GM04504 (cell line): ENCODE measurements at regions not wholly inside any gene's neighbourhood (a gene's known extent, or its start where the extent isn't known, plus 50 kb on each side); places are given as distances from the start of the nearest gene placed in this dataset.

Experiments used
- DNase-seq: peaks from one replicate; pipeline ENCODE4 v3.0.0-alpha.2; 2012; ENCODE audit warnings: low read depth

DNA sequence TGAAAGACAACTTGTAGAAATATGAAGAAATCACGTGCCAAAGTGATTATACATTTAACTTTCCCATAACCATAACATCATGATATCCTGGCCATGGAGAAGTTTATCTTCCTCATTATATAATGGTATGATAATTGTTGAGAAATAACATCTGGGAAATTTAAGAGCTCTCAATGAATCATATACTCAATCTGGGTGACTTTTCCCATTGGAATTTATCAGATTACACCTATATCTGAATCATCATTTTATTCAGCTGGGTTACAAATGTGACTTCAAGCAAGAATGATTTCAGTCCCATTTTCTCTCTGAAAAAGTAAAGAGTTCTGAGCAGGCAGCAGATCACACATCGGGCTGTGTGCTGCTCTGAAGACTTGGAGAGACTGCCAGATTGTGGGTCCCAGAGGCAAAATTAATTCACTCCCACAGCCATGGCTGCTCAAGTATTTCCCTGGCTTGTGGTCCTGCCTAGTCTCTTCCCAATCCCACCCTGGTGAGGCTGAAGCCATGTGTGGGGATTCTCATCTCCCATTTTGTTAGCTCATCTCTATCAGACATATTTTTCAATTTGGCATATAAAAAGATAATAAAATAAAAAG is 278.0 kb downstream of the MRPL39 start:
- peak; percentile 87 for DNase-seq

DNA sequence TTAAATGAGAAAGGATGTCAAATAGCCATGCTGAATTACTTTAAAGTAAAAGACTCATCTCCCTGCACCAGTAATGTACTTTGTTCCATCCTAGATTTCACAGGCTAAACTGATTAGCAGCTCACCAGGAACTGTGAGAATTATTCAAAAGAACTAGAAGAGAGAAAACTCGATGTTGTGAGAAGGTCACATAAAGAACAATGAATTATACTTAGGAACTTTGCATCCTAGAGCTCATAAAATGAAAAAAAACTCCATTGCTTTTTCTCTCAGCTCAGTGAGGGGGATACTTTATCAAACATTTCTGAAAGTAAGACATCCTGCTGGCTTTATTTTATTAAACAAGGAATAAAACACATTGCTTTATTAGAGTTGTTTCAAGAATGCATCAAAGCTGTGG is 278.5 kb downstream of the MRPL39 start:
- DNase-seq, result peak; percentile 68

DNA sequence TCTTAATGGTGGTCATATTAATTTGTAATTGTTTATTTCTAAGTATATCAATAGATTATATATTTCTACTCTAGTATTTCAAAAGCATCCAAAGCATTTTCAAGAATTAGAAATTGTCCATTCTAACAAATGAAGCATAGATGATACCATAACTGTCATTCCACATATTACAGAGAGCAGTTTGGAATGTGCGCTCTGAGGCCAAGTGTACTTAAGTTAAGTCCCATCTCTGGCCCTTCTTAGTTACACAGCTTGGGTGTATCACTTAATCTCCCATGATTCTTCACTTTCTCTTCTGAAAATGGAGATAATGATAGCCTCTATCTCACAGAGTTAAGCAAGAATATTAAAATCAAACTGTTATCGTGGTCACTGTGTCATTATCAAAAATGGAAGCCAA is 281.1 kb downstream of the MRPL39 start:
- DNase-seq, result no peak

DNA sequence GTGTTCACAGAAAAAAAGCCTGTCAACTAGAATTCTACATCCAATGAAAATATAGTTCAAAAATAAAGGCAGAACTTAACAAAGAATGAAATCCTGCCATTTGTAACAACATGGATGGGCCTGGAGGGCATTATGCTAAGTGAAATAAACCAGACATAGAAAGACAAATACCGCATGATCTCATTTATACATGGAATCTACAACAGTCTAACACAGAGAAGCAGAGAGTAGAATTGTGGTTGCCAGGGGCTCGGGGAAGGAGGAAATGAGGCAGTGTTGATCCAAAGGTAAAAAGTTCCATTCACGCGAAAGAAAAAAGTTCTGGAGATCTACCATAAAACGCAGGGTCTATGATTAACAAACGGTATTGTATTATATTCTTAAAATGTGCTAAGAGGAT is 282.6 kb downstream of the MRPL39 start:
- no peak for DNase-seq

DNA sequence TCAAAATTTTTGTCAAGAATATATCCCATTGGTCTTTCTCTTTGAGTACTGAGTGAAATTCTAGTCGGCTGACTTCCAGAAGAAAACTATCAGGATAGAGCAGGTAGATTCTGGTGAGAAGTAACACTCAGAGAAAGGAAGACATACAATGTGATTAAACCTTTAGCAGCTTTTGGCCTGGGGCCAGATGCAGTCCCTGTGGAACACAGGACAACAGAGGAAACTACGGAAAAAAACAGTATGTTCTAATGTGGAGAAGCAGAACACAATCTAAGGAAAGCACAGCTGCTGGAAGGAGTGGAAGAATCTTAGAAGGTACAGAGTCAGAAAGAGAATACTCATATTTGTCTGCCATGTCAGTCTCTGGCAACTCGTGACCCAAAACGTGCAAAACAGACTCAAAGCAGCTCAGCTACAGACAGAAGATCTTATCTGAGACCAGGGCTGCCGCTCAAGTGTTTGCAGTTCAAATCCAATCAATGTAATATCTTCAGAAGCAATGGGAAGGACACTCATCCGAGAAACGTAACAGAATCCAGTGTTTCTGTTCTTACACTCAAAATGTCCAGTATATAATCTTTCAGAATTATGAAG is 283.8 kb downstream of the MRPL39 start:
- no peak for DNase-seq

DNA sequence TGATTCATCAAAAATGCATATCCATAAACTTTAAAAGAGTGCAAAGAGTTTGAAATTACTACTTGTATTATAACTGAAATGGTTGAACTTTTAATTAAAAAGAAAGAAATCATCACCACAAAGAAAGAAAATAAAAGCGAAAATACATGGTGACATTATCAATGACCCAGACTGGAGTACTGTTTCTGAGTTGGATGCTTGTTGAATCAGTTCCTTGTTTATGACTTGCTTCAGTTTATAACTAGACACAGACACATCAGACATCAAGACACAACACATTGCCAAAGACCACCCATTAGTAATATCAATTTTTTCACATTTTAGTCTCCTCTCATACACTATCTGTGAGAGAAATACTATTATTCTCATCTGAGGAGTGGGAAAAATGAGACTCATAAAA is 293.0 kb downstream of the MRPL39 start:
- no peak for DNase-seq

DNA sequence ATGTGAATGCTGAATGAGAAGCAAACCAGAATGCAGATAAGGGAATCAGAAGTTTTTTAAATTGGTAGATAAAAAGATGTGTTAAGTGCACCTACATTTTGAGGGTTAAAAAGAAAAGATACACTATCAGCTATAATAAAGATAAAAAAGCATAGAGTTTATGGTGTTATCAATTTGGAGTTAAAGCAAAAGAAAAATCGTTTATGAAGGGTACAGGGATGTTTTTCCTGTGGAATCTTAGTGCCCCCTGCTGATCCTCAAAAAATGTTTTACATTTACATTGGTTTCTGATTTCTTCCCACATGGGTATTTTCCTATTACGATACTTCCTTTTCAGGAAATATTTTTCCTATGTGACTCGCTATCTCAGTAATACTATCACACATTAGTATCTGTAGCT is 293.5 kb downstream of the MRPL39 start:
- DNase-seq, result peak; percentile 25

DNA sequence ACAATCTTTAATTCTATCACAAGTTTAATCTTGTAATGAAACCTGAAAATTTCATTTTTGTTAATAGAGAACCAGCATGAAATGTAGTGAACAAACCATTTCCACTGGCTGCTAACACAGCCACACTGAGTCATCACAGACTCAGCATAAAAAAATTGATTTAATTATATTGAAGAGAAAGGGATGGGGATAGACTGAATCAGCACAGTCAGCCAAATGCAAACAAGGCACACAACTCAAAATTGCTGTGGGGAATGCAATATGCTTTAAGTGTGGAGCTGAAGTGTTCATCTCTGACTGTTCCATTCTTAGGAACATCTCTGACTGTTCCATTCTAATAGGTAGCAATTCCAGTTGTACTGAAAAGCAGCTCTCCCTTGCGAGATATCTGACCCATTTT is 299.8 kb downstream of the MRPL39 start:
- DNase-seq, result peak; percentile 30

DNA sequence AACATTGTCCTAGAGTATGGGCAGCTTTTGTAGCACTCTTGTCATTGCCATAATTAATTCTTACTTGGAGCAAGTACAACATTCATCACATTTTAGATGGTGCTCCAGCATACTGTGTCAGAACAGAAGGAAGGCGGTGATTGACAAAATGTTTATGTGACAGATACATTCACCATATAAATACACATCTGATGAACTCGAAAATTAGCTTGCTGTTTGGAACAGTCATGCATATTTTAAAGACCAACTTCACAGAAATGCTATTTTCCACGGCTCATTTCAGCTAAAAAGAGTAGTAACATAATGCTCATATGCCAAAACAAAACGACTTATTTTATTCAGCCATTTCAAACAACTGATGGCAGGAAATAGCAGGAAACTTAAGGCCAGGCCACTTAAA is 302.7 kb downstream of the MRPL39 start:
- no peak for DNase-seq

DNA sequence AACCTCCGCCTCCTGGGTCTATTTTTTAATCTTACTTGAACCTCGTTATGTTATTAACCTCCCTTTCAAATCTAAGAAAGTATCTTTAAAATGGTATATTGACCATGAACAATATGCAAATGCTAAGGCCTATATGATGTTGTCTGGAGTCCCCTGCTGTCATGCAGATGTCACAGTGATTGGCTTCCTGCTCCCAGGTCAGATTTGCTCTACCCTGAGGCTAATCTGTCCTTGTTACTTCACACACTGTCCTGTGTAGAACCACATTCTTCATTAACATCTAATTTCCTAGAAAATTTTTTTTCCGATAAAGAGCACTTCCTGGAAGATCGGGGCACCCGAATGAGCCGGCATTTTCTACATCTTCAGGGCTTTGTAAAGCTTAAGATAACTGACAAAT is 306.6 kb downstream of the MRPL39 start:
- no peak for DNase-seq

DNA sequence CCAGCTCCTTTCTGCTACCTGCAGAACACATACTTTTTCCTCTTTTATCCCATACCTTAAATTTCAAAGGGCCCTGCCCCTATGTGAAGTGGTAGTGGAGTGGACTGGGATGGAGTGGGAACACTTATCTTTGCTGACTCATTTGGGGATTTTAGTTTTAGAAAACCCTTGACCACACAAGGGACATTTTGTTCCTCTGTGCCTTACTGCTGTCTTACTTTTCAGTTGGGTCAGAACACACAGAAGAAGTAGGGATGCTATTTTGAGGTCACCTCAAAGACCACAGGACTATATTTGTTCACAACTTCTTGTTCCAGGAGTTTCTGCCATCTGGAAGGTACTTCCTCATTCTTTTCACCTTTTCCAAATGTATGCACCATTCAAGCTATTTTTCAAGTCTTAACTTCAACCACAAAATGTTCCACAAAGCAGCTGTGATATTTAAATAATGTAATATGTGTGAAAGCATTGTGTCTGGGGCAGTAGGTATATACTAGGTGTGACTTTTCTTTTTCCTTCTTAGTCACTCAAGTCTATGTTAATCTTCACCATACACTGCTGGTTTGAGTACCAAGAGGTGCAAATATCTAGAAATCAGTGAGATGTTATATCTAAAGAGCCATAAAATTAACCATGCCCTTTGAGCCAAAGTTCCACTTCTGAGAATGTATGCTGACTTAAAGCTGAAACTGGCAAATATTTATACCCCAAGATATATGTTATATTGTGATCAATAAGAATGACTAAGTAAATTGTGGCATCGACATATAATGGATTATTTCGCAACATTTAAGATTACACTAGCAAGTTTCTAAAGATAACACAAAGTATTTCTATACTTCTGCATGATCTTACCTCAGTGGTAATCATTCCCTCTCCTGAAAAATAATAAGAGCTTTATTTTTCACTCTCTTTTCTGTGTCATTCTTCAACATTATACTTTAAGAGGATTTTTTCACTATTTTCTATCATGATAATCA is 308.5 kb downstream of the MRPL39 start:
- no peak for DNase-seq

DNA sequence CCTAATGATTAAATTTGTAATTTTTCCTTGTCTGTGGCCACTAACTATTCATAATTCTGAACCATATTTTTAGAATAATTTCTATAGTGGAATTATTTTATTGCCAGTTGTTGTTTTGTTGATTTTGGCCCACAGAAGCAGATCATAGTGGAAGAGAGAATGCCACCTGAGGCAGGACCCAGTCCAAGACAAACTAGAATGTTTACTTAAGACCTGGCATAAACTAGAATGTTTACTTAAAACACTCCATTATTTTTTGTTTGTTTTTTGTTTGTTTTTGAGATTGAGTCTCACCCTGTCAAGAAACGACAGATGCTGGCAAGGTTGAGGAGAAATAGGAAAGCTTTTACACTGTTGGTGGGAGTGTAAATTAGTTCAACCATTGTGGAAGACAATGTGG is 310.2 kb downstream of the MRPL39 start:
- no peak for DNase-seq

DNA sequence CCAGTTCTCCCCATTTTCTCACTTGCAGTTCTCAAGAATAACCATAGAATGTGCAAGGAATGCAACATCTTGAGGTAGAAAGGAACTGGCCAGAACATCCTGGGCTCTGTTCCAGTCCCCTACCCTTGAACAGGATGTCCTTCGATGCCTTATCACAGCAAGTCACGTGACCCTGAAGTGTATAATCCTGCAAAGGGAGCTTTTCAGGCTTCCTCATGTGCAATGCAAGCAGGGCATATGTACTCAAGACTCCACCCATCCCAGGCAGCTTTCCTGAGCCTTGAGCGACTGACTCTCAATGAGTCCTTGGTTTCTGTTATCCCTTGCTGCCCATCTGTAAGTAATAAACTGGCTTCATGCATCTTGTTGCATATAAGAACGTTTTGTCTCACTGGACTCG is 311.0 kb downstream of the MRPL39 start:
- DNase-seq, result no peak

DNA sequence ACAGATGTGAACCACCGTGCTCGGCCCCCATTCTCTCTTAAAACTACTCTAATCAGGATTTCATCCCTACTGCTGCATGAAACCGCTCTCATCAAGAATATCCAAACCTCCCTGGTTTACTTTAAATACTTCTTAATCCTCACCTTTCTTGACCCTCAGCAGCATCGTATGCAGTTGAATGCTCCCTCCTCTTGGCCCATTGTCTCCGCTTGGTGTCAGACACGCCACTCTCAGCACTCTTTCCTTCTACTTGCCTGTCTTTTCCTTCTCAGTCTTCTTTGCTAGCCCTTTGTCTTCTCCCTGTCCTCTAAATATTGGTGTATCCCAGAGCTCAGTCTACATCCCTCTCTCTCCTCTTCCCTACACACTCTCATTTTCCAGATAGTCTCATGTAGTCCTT is 314.9 kb downstream of the MRPL39 start:
- DNase-seq, result no peak

DNA sequence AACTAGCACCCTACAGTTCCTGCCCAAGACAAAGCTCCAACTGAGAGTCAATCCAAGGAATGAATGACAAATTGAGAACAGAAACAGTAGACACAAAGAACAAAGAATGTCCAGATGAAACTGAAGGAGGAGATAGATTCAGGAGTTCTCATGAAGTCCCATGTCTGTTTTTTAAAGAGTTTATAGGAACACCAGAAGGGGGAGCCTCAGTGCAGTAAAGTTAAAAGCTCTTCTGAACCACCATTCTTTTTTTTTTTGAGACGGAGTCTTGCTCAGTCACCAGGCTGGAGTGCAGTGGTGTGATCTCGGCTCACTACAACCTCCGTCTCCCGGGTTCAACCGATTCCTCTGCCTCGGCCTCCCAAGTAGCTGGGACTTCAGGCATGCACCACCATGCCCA is 323.6 kb downstream of the MRPL39 start:
- peak; percentile 13 for DNase-seq

DNA sequence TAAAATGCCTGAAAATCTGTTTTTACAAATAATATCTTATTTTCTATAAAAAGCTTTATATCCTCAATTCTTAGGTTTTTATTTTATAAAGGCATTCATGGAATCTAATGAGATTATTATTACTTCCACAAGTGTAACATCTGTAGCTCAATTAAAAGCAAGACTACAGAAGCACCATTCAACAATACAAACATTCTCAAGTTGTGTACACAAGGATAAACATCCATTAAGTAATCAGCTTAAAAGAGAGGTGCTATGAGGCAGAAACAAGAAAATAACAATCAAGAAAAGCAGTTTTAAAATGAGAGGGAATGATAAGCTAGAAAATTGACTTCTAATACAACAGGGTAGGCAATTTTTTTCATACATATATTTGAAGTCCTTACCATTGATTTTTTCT is 326.1 kb downstream of the MRPL39 start:
- no peak for DNase-seq

DNA sequence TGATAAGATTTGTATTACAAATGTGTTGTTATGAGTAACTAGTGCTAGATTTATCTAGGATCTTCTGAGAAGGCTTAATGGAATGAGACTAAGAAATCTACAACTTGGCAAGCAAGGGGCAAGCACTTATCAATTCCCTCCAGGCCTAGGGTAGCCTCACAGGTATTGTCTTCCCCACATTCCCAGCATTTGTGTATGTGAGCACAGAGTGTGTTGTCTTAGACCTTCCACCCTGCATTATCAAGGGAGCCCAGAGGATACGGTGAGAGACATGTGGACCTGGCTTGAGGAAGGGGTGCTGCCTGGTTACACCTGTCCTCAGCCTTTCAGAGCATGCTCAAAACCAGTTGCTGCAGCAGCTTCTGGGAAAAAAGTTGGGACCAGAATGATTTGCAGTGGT is 327.2 kb downstream of the MRPL39 start:
- DNase-seq, result no peak

DNA sequence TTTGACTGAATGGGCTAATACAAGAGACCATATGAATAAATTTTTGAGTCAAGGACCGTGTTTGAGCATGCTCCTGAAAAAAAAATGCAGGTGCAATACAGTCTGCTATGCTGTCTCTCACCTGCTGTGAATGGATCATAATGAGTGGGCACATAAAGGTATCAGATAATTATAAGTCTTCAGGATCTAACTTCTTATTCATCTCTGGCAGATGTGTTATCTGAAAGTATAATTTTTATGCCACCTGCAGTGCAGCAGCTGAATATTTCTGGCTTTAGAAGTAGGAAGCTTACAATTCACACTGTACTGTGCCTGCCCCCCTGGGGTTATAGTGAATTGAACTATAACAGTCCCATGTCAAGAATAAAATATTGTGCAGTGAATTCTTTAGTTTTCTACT is 333.3 kb downstream of the MRPL39 start:
- DNase-seq, result no peak

DNA sequence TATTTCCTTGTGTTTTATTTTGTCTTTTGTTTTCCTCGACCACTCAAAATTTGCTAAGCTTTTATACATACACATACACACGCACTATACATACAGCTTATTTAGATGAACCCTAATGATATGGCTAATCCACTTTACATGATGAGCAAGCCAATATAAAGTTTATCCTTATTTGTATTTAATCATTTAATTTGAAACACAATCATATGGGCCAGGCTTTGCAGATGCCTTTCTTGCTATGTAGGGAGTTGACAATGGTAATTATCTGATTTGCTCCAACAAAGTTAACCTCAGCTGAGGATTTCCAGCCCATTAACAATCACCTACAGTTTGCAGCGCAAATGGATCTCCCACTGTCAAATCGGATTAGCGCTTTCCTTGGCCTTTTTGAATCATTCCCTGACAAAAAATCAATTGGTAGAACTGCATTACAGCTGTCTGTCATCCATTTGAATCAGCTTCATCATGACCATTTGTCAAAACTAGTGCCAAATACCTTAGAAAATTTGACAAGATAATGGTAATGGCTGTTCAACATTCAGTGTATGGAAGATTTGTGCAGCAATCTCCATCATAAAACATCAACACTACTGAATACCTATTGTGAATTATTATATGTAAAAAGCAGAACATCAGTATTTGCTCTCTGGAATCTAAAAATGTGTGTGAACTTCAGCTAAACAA is 352.6 kb downstream of the MRPL39 start:
- no peak for DNase-seq

DNA sequence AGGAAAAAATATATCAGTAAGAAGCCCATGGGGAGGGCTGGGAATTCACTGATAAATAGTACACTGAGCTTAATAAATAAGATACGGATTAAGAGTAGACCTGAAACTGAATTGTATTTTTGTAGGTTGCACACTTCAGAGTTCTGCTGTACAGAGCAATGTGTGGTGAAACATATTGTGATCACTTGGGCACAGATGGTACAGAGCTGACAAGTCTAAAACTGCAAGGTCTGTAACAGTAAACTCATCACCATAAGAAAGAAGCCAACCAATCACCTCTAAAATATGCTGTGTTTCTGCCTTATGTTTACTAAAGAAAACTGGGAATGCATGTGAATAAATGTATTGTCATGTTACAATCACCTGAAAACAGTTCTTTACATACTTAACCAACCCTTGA is 360.7 kb downstream of the MRPL39 start:
- no peak for DNase-seq

DNA sequence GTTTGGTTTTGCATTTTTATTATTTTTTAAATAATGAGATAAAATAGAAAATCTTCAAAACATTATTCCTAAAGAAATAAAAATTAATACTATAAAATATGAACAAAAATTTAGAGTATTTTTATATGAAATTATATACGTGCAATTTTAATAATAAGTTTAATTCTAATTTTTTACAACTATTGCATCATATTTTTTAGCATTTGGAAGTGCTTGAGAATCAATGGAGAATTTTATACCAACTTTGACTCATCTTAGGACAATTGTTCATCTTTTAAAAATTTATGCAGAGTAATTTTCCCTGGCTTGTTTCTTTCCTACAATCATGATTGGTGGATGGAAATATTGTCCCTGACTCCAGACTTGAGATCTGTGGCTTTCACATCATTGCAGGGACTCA is 362.5 kb downstream of the MRPL39 start:
- DNase-seq, result no peak

DNA sequence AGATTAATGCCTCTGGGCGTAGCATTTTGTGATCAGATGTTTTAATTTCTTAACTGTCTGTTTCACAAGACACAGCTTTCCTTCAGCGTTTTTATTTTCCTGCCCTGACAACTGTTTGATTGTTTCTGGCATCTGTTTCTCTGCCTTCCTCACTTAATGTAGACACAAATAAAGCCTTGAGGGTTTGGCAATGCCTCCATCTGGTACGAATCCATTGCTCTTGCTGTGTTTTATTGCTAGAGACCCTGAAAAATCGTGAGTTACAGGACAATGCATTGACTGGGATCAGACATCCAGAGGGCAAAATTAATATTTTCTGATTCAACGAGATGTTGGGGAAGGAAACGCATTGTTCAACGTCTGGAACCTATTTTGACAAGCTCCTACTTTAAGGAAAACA is 363.5 kb downstream of the MRPL39 start:
- DNase-seq, result peak; percentile 32

DNA sequence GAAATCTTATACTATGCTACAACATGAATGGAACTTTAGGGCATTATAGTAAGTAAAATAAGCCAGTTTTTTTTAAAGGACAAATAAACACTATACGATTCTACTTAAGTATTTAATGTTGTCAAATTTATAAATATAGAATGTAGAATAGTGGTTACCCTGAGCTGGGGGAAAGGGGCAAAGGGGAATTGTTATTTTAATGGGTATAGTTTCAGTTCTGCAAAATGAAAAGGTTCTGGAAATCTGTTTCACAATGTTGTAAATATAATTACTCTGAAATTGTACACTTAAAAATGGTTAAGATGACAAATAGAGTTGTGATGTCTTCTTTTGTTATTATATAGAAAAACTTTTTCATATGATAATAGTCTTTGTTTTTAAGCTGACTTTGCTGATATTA is 366.3 kb downstream of the MRPL39 start:
- no peak for DNase-seq
